Panc1 (cell line): ENCODE measurements at regions not wholly inside any gene's neighbourhood (a gene's known extent, or its start where the extent isn't known, plus 50 kb on each side); places are given as distances from the start of the nearest gene placed in this dataset.

Experiments
- ATAC-seq: fragments of 200-7000 bp; cut with Tn5 transposase; 2 replicates; pipeline ENCODE4 v1.9.1; 2020; ENCODE audit warnings: mild to moderate bottlenecking, moderate library complexity
- BruUV-seq: library from RNA; stranded (reverse); fragments of 400-500 nt; replicated peaks from 2 replicates; lab custom pipeline; 2021; lab: Mats Ljungman, UMichigan
- CTCF ChIA-PET: fragments of 300-600 bp; sonication (Branson Sonifier 250); formaldehyde crosslinking; loops from one replicate; lab custom pipeline; 2022; ENCODE audit warnings: antibody characterized with exemption; lab: Charles Lee
- POLR2A ChIA-PET: fragments of 300-600 bp; sonication (Branson Sonifier 250); formaldehyde crosslinking; loops from one replicate; lab custom pipeline; 2022; ENCODE audit warnings: antibody characterized with exemption; lab: Charles Lee
- DNase-seq: peaks from one replicate; pipeline ENCODE4 v3.0.0-alpha.2; 2010; ENCODE audit warnings: low read depth, low spot score
- H3K27ac ChIP-seq: 2 replicates; pipeline ENCODE4 v1.5.1; 2011; ENCODE audit warnings: mild to moderate bottlenecking, low read length, inconsistent platforms
- H3K27me3 ChIP-seq: fragments of 200-500 bp; sonication (Bioruptor generic); 2 replicates; pipeline ENCODE4 v1.6.0; 2014; ENCODE audit warnings: low read length, inconsistent platforms; ENCODE audit not compliant: control insufficient read depth, insufficient read depth
- H3K36me3 ChIP-seq: fragments of 200-500 bp; sonication (Bioruptor generic); 2 replicates; pipeline ENCODE4 v1.5.1; 2014; ENCODE audit warnings: inconsistent platforms, mild to moderate bottlenecking, low read length, moderate library complexity; ENCODE audit not compliant: control insufficient read depth, insufficient read depth
- H3K4me1 ChIP-seq: 2 replicates; pipeline ENCODE4 v1.5.1; 2011; ENCODE audit warnings: inconsistent platforms, mild to moderate bottlenecking, low read length, moderate library complexity; ENCODE audit not compliant: control insufficient read depth, insufficient read depth
- H3K4me3 ChIP-seq, 2 experiments: 2 replicates each; pipeline ENCODE4 v1.5.1; 2011 to 2012; ENCODE audit warnings: low read depth in 2 of 2, low read length in 2 of 2, mild to moderate bottlenecking in 2 of 2, inconsistent platforms in 1 of 2, moderate library complexity in 1 of 2
- H3K9me3 ChIP-seq: fragments of 200-500 bp; sonication (Bioruptor generic); 2 replicates; pipeline ENCODE4 v1.5.1; 2014; ENCODE audit warnings: low read depth, mild to moderate bottlenecking, inconsistent platforms, low read length, moderate library complexity; ENCODE audit not compliant: control insufficient read depth, insufficient read depth
- POLR2AphosphoS5 ChIP-seq: IDR thresholded peaks from 2 replicates; pipeline ENCODE4 v1.6.1; 2012; ENCODE audit warnings: mild to moderate bottlenecking, low read depth, low read length, moderate library complexity
- SIN3A ChIP-seq: IDR thresholded peaks from 2 replicates; pipeline ENCODE4 v1.6.1; 2012; ENCODE audit warnings: low read depth, mild to moderate bottlenecking, low read length, moderate library complexity, borderline replicate concordance; ENCODE audit not compliant: insufficient read depth
- TCF7L2 ChIP-seq: IDR thresholded peaks from 2 replicates; pipeline ENCODE4 v1.6.1; 2011; ENCODE audit warnings: mild to moderate bottlenecking, low read depth, low read length, inconsistent platforms
- in situ Hi-C: cut with HindIII; loops from 2 replicates; pipeline ENCODE4 v1.10.0; 2016; ENCODE audit warnings: low sequenced_read_pairs, low pct_unique_long_range_greater_than_20kb
- intact Hi-C: fragments of 100-400 bp; cut with micrococcal nuclease; formaldehyde crosslinking; loops from one replicate; pipeline ENCODE4 v1.10.0; 2022; ENCODE audit not compliant: unreplicated experiment
- TF ChIP-seq, protein P1 (sequence below): fragments of 450-650 bp; IDR thresholded peaks from 2 replicates; pipeline ENCODE4 v1.5.1; 2017; ENCODE audit warnings: mild to moderate bottlenecking
- TF ChIP-seq, protein P2 (sequence below), 2 experiments: IDR thresholded peaks; 2 replicates each; pipeline ENCODE4 v1.6.1; 2011 to 2012; ENCODE audit warnings: low read depth in 2 of 2, control low read depth in 1 of 2, low read length in 1 of 2, mild to moderate bottlenecking in 1 of 2, moderate library complexity in 1 of 2; ENCODE audit not compliant: insufficient read depth in 1 of 2

DNA sequence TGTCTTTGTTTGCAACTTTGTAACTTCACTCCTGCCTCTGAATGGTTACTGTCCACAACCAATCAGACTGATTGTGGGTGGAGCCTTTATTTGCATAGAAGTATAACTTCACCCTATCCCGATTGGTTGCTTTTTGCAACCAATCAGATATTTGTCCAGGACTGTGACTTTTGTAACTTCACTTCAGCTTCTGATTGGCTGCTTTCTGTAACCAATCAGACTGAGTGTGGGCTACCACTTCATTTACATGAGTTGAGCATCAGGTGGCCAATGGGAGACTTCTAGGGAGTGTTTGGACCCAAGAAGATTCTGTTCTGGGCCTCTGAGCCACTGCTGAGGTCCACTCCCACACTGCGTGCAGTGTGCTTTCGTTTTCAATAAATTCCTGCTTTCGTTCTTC, 1810.7 kb upstream of the CDH6 start:
- no peaks in the 10 kb centered on the region for H3K36me3 ChIP-seq
- H3K4me3 ChIP-seq = peak overlapping the region; percentile 5 to 31; a peak in 3 of 4 replicates
- ChIA-PET CTCF (no interaction called here), POLR2A (no interaction called here)
- H3K27me3 ChIP-seq = no peaks in the 10 kb centered on the region
- in situ Hi-C loops = no loop called here
- ATAC-seq (no peak), DNase-seq (no peak)
- TF ChIP-seq, protein P1, sequence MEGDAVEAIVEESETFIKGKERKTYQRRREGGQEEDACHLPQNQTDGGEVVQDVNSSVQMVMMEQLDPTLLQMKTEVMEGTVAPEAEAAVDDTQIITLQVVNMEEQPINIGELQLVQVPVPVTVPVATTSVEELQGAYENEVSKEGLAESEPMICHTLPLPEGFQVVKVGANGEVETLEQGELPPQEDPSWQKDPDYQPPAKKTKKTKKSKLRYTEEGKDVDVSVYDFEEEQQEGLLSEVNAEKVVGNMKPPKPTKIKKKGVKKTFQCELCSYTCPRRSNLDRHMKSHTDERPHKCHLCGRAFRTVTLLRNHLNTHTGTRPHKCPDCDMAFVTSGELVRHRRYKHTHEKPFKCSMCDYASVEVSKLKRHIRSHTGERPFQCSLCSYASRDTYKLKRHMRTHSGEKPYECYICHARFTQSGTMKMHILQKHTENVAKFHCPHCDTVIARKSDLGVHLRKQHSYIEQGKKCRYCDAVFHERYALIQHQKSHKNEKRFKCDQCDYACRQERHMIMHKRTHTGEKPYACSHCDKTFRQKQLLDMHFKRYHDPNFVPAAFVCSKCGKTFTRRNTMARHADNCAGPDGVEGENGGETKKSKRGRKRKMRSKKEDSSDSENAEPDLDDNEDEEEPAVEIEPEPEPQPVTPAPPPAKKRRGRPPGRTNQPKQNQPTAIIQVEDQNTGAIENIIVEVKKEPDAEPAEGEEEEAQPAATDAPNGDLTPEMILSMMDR = no peak
- TF ChIP-seq SIN3A = no peak
- TF ChIP-seq, protein P2, sequence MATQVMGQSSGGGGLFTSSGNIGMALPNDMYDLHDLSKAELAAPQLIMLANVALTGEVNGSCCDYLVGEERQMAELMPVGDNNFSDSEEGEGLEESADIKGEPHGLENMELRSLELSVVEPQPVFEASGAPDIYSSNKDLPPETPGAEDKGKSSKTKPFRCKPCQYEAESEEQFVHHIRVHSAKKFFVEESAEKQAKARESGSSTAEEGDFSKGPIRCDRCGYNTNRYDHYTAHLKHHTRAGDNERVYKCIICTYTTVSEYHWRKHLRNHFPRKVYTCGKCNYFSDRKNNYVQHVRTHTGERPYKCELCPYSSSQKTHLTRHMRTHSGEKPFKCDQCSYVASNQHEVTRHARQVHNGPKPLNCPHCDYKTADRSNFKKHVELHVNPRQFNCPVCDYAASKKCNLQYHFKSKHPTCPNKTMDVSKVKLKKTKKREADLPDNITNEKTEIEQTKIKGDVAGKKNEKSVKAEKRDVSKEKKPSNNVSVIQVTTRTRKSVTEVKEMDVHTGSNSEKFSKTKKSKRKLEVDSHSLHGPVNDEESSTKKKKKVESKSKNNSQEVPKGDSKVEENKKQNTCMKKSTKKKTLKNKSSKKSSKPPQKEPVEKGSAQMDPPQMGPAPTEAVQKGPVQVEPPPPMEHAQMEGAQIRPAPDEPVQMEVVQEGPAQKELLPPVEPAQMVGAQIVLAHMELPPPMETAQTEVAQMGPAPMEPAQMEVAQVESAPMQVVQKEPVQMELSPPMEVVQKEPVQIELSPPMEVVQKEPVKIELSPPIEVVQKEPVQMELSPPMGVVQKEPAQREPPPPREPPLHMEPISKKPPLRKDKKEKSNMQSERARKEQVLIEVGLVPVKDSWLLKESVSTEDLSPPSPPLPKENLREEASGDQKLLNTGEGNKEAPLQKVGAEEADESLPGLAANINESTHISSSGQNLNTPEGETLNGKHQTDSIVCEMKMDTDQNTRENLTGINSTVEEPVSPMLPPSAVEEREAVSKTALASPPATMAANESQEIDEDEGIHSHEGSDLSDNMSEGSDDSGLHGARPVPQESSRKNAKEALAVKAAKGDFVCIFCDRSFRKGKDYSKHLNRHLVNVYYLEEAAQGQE (IDR thresholded peaks at IDR 0.05; ENCODE audit: insufficient read depth in 1 of 2, low read depth in 2 of 2, low read length in 1 of 2) = no peak
- no peak for TF ChIP-seq TCF7L2
- no peak for TF ChIP-seq POLR2AphosphoS5
- BruUV-seq = no TSS peak
- H3K27ac ChIP-seq = no peak overlapping the region
- H3K9me3 ChIP-seq = no peaks in the 10 kb centered on the region
- intact Hi-C loops = no loop called here
- no peaks in the 10 kb centered on the region for H3K4me1 ChIP-seq

DNA sequence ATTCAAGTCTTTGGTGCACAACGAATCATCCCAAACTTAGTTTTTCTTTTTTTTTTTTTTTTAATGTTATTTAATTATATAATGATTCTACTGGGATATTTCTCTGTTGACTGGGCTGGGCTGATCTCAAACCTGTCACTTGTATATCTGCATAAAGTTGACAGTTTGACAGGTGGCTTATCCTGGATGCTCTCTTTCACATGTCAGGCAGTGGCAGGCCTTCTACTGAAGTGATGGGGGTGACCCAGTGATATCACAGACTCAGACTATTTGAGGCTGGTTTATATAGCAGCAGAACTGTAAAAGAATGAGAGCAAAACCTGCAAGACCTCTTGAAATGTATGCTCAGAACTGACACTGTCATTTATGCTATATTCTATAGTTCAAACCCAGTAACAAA, 1813.5 kb upstream of the CDH6 start:
- Histone ChIP-seq H3K27me3 (no peaks in the 10 kb centered on the region), H3K27ac (no peak overlapping the region), H3K9me3 (no peaks in the 10 kb centered on the region), H3K4me1 (no peaks in the 10 kb centered on the region), H3K36me3 (no peaks in the 10 kb centered on the region), H3K4me3 (no peak overlapping the region)
- in situ Hi-C loops = no loop called here
- ChIA-PET POLR2A (no interaction called here), CTCF (no interaction called here)
- ATAC-seq (no peak), DNase-seq (no peak)
- BruUV-seq = no TSS peak
- TF ChIP-seq, protein P1 = no peak
- TF ChIP-seq, protein P2 (IDR thresholded peaks at IDR 0.05; ENCODE audit: insufficient read depth in 1 of 2, low read depth in 2 of 2, low read length in 1 of 2) = no peak
- no peak for TF ChIP-seq POLR2AphosphoS5
- no peak for TF ChIP-seq TCF7L2
- no peak for TF ChIP-seq SIN3A
- intact Hi-C loops = no loop called here
